Uterus (tissue), 2 donors: ENCODE measurements at regions not wholly inside any gene's neighbourhood (a gene's known extent, or its start where the extent isn't known, plus 50 kb on each side); places are given as distances from the start of the nearest gene placed in this dataset.

Experiments used
- CTCF ChIP-seq, 4 experiments: fragments of 200-600 bp in 2 of 4; fragments of 450-650 bp in 2 of 4; sonication (generic) in 2 of 4; IDR thresholded peaks; one replicate each; pipeline ENCODE4 v1.5.1; 2016 to 2019; ENCODE audit warnings: antibody characterized with exemption in 4 of 4, mild to moderate bottlenecking in 2 of 4, moderate library complexity in 1 of 4
- POLR2A ChIP-seq, 2 donors: fragments of 450-650 bp; IDR thresholded peaks; one replicate each; pipeline ENCODE4 v1.6.1; 2016; ENCODE audit warnings: antibody characterized with exemption in 2 of 2, mild to moderate bottlenecking in 1 of 2, moderate library complexity in 1 of 2

- TF ChIP-seq CTCF (IDR thresholded peaks at IDR 0.05), result no peak
- no peak for TF ChIP-seq POLR2A (IDR thresholded peaks at IDR 0.05)
Measured at GRCh38 chr9:11701706-11702105, 991.5 kb upstream of the TYRP1 start.
